Fibroblast of pulmonary artery (primary cell): ENCODE measurements at regions not wholly inside any gene's neighbourhood (a gene's known extent, or its start where the extent isn't known, plus 50 kb on each side); places are given as distances from the start of the nearest gene placed in this dataset.

Experiments used
- DNase-seq: peaks from one replicate; pipeline ENCODE4 v3.0.0-alpha.2; 2010; ENCODE audit warnings: low read depth
- H3K4me3 ChIP-seq: replicated peaks from 2 replicates; pipeline ENCODE4 v1.5.1; 2011; ENCODE audit warnings: low read depth, mild to moderate bottlenecking, control low read depth, low read length, moderate library complexity
- CTCF ChIP-seq: IDR thresholded peaks from 2 replicates; pipeline ENCODE4 v1.5.1; 2011; ENCODE audit warnings: mild to moderate bottlenecking, control low read depth, low read length, inconsistent platforms; ENCODE audit errors: missing control alignments

GRCh38 chr2:58574873-58575272 lies 333.7 kb upstream of the FANCL start:
- TF ChIP-seq CTCF = no peak
- no peak for DNase-seq

GRCh38 chr2:58572731-58573130 lies 331.6 kb upstream of the FANCL start:
- H3K4me3 ChIP-seq = no peak overlapping the region
- no peak for TF ChIP-seq CTCF
- no peak for DNase-seq

More at GRCh38 chr2:58574873-58575272, 333.7 kb upstream of the FANCL start:
- no peak overlapping the region for H3K4me3 ChIP-seq

GRCh38 chr2:58571181-58571852 lies 330.2 kb upstream of the FANCL start:
- no peak overlapping the region for H3K4me3 ChIP-seq
- DNase-seq = peak; percentile 77
- peak; percentile 72 for TF ChIP-seq CTCF

- DNase-seq = no peak
- no peak for TF ChIP-seq CTCF
- H3K4me3 ChIP-seq = no peak overlapping the region
Observed at GRCh38 chr2:58569475-58570185, 328.5 kb upstream of the FANCL start.

- TF ChIP-seq CTCF = no peak
- no peak overlapping the region for H3K4me3 ChIP-seq
- no peak for DNase-seq
Observed at GRCh38 chr2:58568901-58569300, 327.8 kb upstream of the FANCL start.

- no peak for DNase-seq
- TF ChIP-seq CTCF = no peak
- no peak overlapping the region for H3K4me3 ChIP-seq
Observed at GRCh38 chr2:58562276-58562675, 321.2 kb upstream of the FANCL start.
